ENCODE measurements at regions not wholly inside any gene's neighbourhood (a gene's known extent, or its start where the extent isn't known, plus 50 kb on each side); places are given as distances from the start of the nearest gene placed in this dataset.

DNA sequence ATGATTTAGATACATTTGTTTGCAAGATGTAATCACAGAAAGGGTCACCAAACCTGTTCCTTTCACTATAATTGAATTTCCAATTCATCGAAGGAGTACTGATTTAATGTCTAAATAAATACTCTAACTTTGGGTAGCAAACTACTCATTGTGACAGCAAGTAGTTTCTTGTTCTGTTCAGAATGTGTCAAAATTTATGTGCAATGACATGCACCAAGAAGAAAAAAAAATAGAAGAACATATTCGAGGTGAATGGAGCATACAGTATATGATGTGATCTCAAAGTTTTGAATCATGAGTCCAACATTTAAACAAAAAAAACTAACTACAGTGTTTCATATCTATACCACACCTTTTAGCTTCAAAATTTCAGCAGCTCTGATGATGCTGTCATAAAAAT lies 583.6 kb upstream of the MMS22L start:
- no peak for FAIRE-seq
- ChIA-PET SMC1A (ENCODE audit: uncharacterized antibody, unreplicated experiment) (no interaction called here), RAD21 (ENCODE audit: unreplicated experiment) (no interaction called here)

DNA sequence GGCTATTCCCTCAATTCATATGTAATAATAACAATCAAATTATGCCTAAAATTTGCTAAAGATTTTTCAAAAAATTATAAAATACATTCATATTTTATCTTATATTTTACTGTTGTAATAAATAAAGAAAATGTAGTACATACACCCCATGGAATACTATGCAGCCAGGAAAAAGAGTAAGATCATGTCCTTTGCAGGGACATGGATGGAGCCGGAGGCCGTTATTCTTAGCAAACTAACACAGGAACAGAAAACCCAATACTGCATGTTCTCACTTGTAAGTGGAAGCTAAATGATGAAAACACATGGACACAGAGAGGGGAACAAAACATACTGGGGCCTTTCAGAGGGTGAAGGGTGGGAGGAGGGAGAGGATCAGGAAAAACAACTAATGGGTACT lies 584.2 kb upstream of the MMS22L start:
- ChIA-PET CTCF (no interaction called here), SMC1A (ENCODE audit: uncharacterized antibody, unreplicated experiment) (interaction anchor here (0.6 kb wide), 1 partner anchor 48 kb away, joined by 3 read pairs; no protein-coding TSS in a partner anchor), POLR2A (no interaction called here), RAD21 (ENCODE audit: unreplicated experiment) (no interaction called here)
- BruUV-seq (replicated peaks) = no TSS peak
- H3K4me2 ChIP-seq (ENCODE audit: control insufficient read depth, insufficient read depth) = no peak overlapping the region
- in situ Hi-C loops (cut with MboI) (no loop called here), intact Hi-C loops (cut with micrococcal nuclease; ENCODE audit: unreplicated experiment) (no loop called here)
- ATAC-seq (no peak), DNase-seq (ENCODE audit: low read depth, low spot score) (no peak), FAIRE-seq (no peak)
- H3K27ac ChIP-seq (ENCODE audit: control insufficient read depth, insufficient read depth) = no peak overlapping the region
- WGBS (ENCODE audit: insufficient coverage, insufficient replicate concordance, low lambda C conversion rate, missing lambda C conversion rate) = 27% methylated on average over 2 of the region's 2 CpGs
- H3K4me1 ChIP-seq (ENCODE audit: control insufficient read depth, insufficient read depth, low read length) = no peaks in the 10 kb centered on the region
- no peak overlapping the region for H3K4me3 ChIP-seq
- no peaks in the 10 kb centered on the region for H3K27me3 ChIP-seq (replicated peaks in 1 of 2; ENCODE audit: control insufficient read depth in 2 of 2, insufficient read depth in 2 of 2, low read length in 1 of 2)
- H3K36me3 ChIP-seq (ENCODE audit: control insufficient read depth in 2 of 2, insufficient read depth in 2 of 2, low read length in 1 of 2) = no peaks in the 10 kb centered on the region
- no peak overlapping the region for H3K9ac ChIP-seq (ENCODE audit: control insufficient read depth, insufficient read depth, low read length)
- H2AFZ ChIP-seq (ENCODE audit: control insufficient read depth, low read depth, low read length) = no peak overlapping the region
- no peaks in the 10 kb centered on the region for H3K9me3 ChIP-seq (replicated peaks; ENCODE audit: control insufficient read depth, insufficient read depth, low read length)
- H3K79me2 ChIP-seq (ENCODE audit: control insufficient read depth, insufficient read depth, low read length) = no peaks in the 10 kb centered on the region
- no peaks in the 10 kb centered on the region for H4K20me1 ChIP-seq (ENCODE audit: control insufficient read depth, insufficient read depth)
- no peak for TF ChIP-seq EED (IDR thresholded peaks at IDR 0.05; ENCODE audit: low read depth)
- TF ChIP-seq, protein P1, sequence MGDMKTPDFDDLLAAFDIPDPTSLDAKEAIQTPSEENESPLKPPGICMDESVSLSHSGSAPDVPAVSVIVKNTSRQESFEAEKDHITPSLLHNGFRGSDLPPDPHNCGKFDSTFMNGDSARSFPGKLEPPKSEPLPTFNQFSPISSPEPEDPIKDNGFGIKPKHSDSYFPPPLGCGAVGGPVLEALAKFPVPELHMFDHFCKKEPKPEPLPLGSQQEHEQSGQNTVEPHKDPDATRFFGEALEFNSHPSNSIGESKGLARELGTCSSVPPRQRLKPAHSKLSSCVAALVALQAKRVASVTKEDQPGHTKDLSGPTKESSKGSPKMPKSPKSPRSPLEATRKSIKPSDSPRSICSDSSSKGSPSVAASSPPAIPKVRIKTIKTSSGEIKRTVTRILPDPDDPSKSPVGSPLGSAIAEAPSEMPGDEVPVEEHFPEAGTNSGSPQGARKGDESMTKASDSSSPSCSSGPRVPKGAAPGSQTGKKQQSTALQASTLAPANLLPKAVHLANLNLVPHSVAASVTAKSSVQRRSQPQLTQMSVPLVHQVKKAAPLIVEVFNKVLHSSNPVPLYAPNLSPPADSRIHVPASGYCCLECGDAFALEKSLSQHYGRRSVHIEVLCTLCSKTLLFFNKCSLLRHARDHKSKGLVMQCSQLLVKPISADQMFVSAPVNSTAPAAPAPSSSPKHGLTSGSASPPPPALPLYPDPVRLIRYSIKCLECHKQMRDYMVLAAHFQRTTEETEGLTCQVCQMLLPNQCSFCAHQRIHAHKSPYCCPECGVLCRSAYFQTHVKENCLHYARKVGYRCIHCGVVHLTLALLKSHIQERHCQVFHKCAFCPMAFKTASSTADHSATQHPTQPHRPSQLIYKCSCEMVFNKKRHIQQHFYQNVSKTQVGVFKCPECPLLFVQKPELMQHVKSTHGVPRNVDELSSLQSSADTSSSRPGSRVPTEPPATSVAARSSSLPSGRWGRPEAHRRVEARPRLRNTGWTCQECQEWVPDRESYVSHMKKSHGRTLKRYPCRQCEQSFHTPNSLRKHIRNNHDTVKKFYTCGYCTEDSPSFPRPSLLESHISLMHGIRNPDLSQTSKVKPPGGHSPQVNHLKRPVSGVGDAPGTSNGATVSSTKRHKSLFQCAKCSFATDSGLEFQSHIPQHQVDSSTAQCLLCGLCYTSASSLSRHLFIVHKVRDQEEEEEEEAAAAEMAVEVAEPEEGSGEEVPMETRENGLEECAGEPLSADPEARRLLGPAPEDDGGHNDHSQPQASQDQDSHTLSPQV (IDR thresholded peaks at IDR 0.05) = no peak
- no peak for TF ChIP-seq ZBED1 (IDR thresholded peaks at IDR 0.05; ENCODE audit: borderline replicate concordance)
- TF ChIP-seq SUZ12 (IDR thresholded peaks at IDR 0.05; ENCODE audit: unreplicated experiment) = no peak
- TF ChIP-seq TCF3 (IDR thresholded peaks at IDR 0.05; ENCODE audit: borderline replicate concordance, insufficient read depth, low read depth, low read length) = no peak
- no peak for TF ChIP-seq PAX5 (IDR thresholded peaks at IDR 0.05; ENCODE audit: borderline replicate concordance, low read depth, low read length)
- TF ChIP-seq, protein P2, sequence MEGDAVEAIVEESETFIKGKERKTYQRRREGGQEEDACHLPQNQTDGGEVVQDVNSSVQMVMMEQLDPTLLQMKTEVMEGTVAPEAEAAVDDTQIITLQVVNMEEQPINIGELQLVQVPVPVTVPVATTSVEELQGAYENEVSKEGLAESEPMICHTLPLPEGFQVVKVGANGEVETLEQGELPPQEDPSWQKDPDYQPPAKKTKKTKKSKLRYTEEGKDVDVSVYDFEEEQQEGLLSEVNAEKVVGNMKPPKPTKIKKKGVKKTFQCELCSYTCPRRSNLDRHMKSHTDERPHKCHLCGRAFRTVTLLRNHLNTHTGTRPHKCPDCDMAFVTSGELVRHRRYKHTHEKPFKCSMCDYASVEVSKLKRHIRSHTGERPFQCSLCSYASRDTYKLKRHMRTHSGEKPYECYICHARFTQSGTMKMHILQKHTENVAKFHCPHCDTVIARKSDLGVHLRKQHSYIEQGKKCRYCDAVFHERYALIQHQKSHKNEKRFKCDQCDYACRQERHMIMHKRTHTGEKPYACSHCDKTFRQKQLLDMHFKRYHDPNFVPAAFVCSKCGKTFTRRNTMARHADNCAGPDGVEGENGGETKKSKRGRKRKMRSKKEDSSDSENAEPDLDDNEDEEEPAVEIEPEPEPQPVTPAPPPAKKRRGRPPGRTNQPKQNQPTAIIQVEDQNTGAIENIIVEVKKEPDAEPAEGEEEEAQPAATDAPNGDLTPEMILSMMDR (IDR thresholded peaks at IDR 0.05 in 2 of 3, conservative IDR thresholded peaks at IDR 0.05 in 1 of 3; ENCODE audit: control insufficient read depth in 2 of 3, extremely low read depth in 1 of 3, insufficient read depth in 1 of 3, low read depth in 3 of 3, low read length in 3 of 3) = no peak
- no peak for TF ChIP-seq EP300 (IDR thresholded peaks at IDR 0.05; ENCODE audit: borderline replicate concordance in 1 of 2, control insufficient read depth in 1 of 2, low read depth in 2 of 2, low read length in 2 of 2)
- TF ChIP-seq RAD21 (IDR thresholded peaks at IDR 0.05; ENCODE audit: insufficient read depth, low read depth, low read length) = no peak

More for the DNA sequence above, 583.6 kb upstream of the MMS22L start:
- no peak overlapping the region for H3K9ac ChIP-seq (ENCODE audit: control insufficient read depth, insufficient read depth, low read length)
- BruUV-seq (replicated peaks) = no TSS peak
- H3K27me3 ChIP-seq (replicated peaks in 1 of 2; ENCODE audit: control insufficient read depth in 2 of 2, insufficient read depth in 2 of 2, low read length in 1 of 2) = no peaks in the 10 kb centered on the region
- WGBS (ENCODE audit: insufficient coverage, insufficient replicate concordance, low lambda C conversion rate, missing lambda C conversion rate) = 13% methylated on average over 2 of the region's 2 CpGs
- ATAC-seq (no peak), DNase-seq (ENCODE audit: low read depth, low spot score) (no peak)
- no peaks in the 10 kb centered on the region for H3K4me1 ChIP-seq (ENCODE audit: control insufficient read depth, insufficient read depth, low read length)
- H2AFZ ChIP-seq (ENCODE audit: control insufficient read depth, low read depth, low read length) = no peak overlapping the region
- no peak overlapping the region for H3K4me2 ChIP-seq (ENCODE audit: control insufficient read depth, insufficient read depth)
- TF ChIP-seq POLR2A (IDR thresholded peaks at IDR 0.05; ENCODE audit: low read depth, low read length) (no peak), MYC (IDR thresholded peaks at IDR 0.05; ENCODE audit: insufficient read depth, insufficient read length, insufficient replicate concordance, low read length, severe bottlenecking) (no peak), TAF1 (IDR thresholded peaks at IDR 0.05; ENCODE audit: borderline replicate concordance, low read depth, low read length) (no peak), ETV6 (conservative IDR thresholded peaks at IDR 0.05 in 1 of 2, IDR thresholded peaks at IDR 0.05 in 1 of 2; ENCODE audit: borderline replicate concordance in 1 of 2, low read depth in 1 of 2) (no peak), CREB1 (IDR thresholded peaks at IDR 0.05; ENCODE audit: low read depth) (no peak), EED (IDR thresholded peaks at IDR 0.05; ENCODE audit: low read depth) (no peak), POU2F2 (IDR thresholded peaks at IDR 0.05; ENCODE audit: borderline replicate concordance, low read depth, low read length) (no peak)
- in situ Hi-C loops (cut with MboI) (no loop called here), intact Hi-C loops (cut with micrococcal nuclease; ENCODE audit: unreplicated experiment) (no loop called here)
- no peak overlapping the region for H3K27ac ChIP-seq (ENCODE audit: control insufficient read depth, insufficient read depth)
- no peaks in the 10 kb centered on the region for H3K36me3 ChIP-seq (ENCODE audit: control insufficient read depth in 2 of 2, insufficient read depth in 2 of 2, low read length in 1 of 2)
- ChIA-PET POLR2A (no interaction called here), CTCF (no interaction called here)
- no peaks in the 10 kb centered on the region for H3K79me2 ChIP-seq (ENCODE audit: control insufficient read depth, insufficient read depth, low read length)
- H3K4me3 ChIP-seq = no peak overlapping the region
- H3K9me3 ChIP-seq (replicated peaks; ENCODE audit: control insufficient read depth, insufficient read depth, low read length) = no peaks in the 10 kb centered on the region
- H4K20me1 ChIP-seq (ENCODE audit: control insufficient read depth, insufficient read depth) = no peaks in the 10 kb centered on the region

Measured in GM12878 (cell line).